ENCODE measurements at regions not wholly inside any gene's neighbourhood (a gene's known extent, or its start where the extent isn't known, plus 50 kb on each side); places are given as distances from the start of the nearest gene placed in this dataset.

DNA sequence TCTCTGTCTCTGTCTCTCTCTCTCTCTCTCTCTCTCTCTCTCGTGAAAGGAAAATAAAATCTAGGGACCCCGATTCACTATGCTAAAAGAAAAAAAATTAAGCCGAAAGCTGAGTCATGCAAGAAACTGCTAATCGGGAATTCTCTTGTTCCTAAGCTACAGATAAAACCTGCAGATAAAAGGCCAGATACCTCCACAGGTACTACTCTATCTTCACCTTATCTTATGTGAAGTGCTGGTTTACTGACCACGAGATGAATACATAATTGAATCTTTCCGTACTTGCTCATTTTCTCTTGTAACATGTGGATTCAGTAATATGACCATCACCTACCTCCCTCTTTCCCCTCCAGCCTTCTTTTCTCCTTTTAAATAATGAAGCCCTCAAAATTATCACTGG, 120.5 kb downstream of the RFX6 start:
- FAIRE-seq (no peak), ATAC-seq (no peak), DNase-seq (ENCODE audit: low read depth, low spot score) (no peak)
- SMC1A ChIA-PET (ENCODE audit: uncharacterized antibody, unreplicated experiment), result no interaction called here
- Histone ChIP-seq H3K4me2 (ENCODE audit: control insufficient read depth, insufficient read depth) (no peak overlapping the region), H3K79me2 (ENCODE audit: control insufficient read depth, insufficient read depth, low read length) (no peaks in the 10 kb centered on the region), H3K4me3 (no peak overlapping the region), H3K4me1 (ENCODE audit: control insufficient read depth, insufficient read depth, low read length) (no peaks in the 10 kb centered on the region), H2AFZ (ENCODE audit: control insufficient read depth, low read depth, low read length) (no peak overlapping the region), H3K9me3 (replicated peaks; ENCODE audit: control insufficient read depth, insufficient read depth, low read length) (no peaks in the 10 kb centered on the region), H4K20me1 (ENCODE audit: control insufficient read depth, insufficient read depth) (no peaks in the 10 kb centered on the region), H3K27ac (ENCODE audit: control insufficient read depth, insufficient read depth) (no peak overlapping the region), H3K36me3 (ENCODE audit: control insufficient read depth in 2 of 2, insufficient read depth in 2 of 2, low read length in 1 of 2) (no peaks in the 10 kb centered on the region), H3K27me3 (replicated peaks in 1 of 2; ENCODE audit: control insufficient read depth in 2 of 2, insufficient read depth in 2 of 2, low read length in 1 of 2) (no peaks in the 10 kb centered on the region), H3K9ac (ENCODE audit: control insufficient read depth, insufficient read depth, low read length) (no peak overlapping the region)
- RAD21 ChIA-PET (ENCODE audit: unreplicated experiment), result no interaction called here
- CTCF ChIA-PET, result interaction anchor here (0.7 kb wide), 1 partner anchor 170 kb away, joined by 3 read pairs; no protein-coding TSS in a partner anchor
- POLR2A ChIA-PET, result no interaction called here
- in situ Hi-C loops (cut with MboI) (no loop called here), intact Hi-C loops (cut with micrococcal nuclease; ENCODE audit: unreplicated experiment) (no loop called here)
- no TSS peak for BruUV-seq (replicated peaks)
- WGBS (ENCODE audit: insufficient coverage, insufficient replicate concordance, low lambda C conversion rate, missing lambda C conversion rate), result 46% methylated on average over 5 of the region's 6 CpGs
- TF ChIP-seq, protein P1, sequence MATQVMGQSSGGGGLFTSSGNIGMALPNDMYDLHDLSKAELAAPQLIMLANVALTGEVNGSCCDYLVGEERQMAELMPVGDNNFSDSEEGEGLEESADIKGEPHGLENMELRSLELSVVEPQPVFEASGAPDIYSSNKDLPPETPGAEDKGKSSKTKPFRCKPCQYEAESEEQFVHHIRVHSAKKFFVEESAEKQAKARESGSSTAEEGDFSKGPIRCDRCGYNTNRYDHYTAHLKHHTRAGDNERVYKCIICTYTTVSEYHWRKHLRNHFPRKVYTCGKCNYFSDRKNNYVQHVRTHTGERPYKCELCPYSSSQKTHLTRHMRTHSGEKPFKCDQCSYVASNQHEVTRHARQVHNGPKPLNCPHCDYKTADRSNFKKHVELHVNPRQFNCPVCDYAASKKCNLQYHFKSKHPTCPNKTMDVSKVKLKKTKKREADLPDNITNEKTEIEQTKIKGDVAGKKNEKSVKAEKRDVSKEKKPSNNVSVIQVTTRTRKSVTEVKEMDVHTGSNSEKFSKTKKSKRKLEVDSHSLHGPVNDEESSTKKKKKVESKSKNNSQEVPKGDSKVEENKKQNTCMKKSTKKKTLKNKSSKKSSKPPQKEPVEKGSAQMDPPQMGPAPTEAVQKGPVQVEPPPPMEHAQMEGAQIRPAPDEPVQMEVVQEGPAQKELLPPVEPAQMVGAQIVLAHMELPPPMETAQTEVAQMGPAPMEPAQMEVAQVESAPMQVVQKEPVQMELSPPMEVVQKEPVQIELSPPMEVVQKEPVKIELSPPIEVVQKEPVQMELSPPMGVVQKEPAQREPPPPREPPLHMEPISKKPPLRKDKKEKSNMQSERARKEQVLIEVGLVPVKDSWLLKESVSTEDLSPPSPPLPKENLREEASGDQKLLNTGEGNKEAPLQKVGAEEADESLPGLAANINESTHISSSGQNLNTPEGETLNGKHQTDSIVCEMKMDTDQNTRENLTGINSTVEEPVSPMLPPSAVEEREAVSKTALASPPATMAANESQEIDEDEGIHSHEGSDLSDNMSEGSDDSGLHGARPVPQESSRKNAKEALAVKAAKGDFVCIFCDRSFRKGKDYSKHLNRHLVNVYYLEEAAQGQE (IDR thresholded peaks at IDR 0.05; ENCODE audit: low read depth, low read length), result no peak
- no peak for TF ChIP-seq BRCA1 (IDR thresholded peaks at IDR 0.05; ENCODE audit: low read depth, low read length)
- TF ChIP-seq, protein P2, sequence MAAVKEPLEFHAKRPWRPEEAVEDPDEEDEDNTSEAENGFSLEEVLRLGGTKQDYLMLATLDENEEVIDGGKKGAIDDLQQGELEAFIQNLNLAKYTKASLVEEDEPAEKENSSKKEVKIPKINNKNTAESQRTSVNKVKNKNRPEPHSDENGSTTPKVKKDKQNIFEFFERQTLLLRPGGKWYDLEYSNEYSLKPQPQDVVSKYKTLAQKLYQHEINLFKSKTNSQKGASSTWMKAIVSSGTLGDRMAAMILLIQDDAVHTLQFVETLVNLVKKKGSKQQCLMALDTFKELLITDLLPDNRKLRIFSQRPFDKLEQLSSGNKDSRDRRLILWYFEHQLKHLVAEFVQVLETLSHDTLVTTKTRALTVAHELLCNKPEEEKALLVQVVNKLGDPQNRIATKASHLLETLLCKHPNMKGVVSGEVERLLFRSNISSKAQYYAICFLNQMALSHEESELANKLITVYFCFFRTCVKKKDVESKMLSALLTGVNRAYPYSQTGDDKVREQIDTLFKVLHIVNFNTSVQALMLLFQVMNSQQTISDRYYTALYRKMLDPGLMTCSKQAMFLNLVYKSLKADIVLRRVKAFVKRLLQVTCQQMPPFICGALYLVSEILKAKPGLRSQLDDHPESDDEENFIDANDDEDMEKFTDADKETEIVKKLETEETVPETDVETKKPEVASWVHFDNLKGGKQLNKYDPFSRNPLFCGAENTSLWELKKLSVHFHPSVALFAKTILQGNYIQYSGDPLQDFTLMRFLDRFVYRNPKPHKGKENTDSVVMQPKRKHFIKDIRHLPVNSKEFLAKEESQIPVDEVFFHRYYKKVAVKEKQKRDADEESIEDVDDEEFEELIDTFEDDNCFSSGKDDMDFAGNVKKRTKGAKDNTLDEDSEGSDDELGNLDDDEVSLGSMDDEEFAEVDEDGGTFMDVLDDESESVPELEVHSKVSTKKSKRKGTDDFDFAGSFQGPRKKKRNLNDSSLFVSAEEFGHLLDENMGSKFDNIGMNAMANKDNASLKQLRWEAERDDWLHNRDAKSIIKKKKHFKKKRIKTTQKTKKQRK (IDR thresholded peaks at IDR 0.05; ENCODE audit: low read depth, low read length), result no peak
